ENCODE measurements at regions not wholly inside any gene's neighbourhood (a gene's known extent, or its start where the extent isn't known, plus 50 kb on each side); places are given as distances from the start of the nearest gene placed in this dataset.

DNA sequence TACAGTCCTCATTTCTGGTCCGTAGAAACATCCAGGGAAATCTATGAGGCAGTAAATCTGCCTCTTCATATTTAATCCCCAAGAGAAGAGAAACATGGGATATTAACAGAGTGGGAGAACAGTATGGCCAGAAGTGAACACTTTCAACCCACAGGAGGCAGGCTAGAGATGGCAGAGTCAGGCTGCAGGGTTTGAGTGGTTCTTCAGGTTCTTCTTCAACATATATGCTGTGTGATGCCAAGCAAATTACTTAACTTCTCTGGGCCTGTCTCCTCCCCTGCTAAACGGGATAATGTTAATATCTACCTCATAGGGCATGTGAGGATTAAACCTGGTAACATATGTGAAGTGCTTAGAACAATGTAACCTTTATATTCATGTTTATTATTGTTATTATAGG is 321.8 kb downstream of the PSAT1 start:
- Mint-ChIP-seq H3K9me3 (peaks cover 3% of the 10 kb centered on the region), H3K36me3 (no peaks in the 10 kb centered on the region), H3K27ac (no peak overlapping the region), H3K4me3 (no peak overlapping the region), H3K27me3 (ENCODE audit: insufficient read depth, low read depth) (peaks cover 4% of the 10 kb centered on the region), H3K4me1 (peaks cover 9% of the 10 kb centered on the region)
- H3K27me3 ChIP-seq: no peaks in the 10 kb centered on the region
- H3K9ac ChIP-seq: no peak overlapping the region
- H3K36me3 ChIP-seq: no peaks in the 10 kb centered on the region
- no peak overlapping the region for H2AFZ ChIP-seq (replicated peaks)
- H3F3A ChIP-seq (ENCODE audit: low read depth): no peaks in the 10 kb centered on the region
- H4K20me1 ChIP-seq (ENCODE audit: low read depth): no peaks in the 10 kb centered on the region
- H3K79me2 ChIP-seq (ENCODE audit: low read depth): no peaks in the 10 kb centered on the region
- no peak overlapping the region for H3K4me3 ChIP-seq
- no peak overlapping the region for H3K4me2 ChIP-seq
- TF ChIP-seq, protein P1, sequence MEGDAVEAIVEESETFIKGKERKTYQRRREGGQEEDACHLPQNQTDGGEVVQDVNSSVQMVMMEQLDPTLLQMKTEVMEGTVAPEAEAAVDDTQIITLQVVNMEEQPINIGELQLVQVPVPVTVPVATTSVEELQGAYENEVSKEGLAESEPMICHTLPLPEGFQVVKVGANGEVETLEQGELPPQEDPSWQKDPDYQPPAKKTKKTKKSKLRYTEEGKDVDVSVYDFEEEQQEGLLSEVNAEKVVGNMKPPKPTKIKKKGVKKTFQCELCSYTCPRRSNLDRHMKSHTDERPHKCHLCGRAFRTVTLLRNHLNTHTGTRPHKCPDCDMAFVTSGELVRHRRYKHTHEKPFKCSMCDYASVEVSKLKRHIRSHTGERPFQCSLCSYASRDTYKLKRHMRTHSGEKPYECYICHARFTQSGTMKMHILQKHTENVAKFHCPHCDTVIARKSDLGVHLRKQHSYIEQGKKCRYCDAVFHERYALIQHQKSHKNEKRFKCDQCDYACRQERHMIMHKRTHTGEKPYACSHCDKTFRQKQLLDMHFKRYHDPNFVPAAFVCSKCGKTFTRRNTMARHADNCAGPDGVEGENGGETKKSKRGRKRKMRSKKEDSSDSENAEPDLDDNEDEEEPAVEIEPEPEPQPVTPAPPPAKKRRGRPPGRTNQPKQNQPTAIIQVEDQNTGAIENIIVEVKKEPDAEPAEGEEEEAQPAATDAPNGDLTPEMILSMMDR (IDR thresholded peaks at IDR 0.05): no peak
- TF ChIP-seq EZH2phosphoT487 (IDR thresholded peaks at IDR 0.05) (no peak), EZH2 (IDR thresholded peaks at IDR 0.05) (no peak)
- no peak for DNase-seq (ENCODE audit: low spot score)
- peaks cover 6% of the 10 kb centered on the region for H3K4me1 ChIP-seq
- H3K27ac ChIP-seq: no peak overlapping the region
- no peaks in the 10 kb centered on the region for H3K9me3 ChIP-seq (ENCODE audit: low read depth)

DNA sequence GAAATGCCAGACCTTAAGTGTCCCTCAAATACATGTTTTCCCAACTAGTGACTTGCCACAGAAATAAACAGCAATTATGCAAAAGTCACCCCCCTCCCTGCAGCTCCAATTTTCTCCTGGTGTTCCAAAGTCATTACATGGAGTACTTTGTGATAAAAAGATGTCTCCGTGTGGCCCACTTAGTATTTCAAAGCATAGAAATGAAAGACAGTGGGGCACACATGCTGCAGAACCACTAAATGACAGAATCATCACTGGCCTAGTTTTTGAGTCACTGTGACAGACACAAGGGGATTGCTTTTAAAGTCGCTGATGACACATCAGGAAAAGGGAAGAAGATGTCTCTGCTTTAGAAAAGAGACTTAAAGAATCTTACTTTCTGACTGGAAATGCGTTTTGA is 323.4 kb downstream of the PSAT1 start:
- TF ChIP-seq EZH2 (IDR thresholded peaks at IDR 0.05): no peak
- TF ChIP-seq, protein P1 (IDR thresholded peaks at IDR 0.05): no peak
- TF ChIP-seq EZH2phosphoT487 (IDR thresholded peaks at IDR 0.05): no peak
- Histone ChIP-seq H3K27ac (no peak overlapping the region), H3K79me2 (ENCODE audit: low read depth) (no peaks in the 10 kb centered on the region), H2AFZ (replicated peaks) (no peak overlapping the region), H3K9ac (no peak overlapping the region), H3K36me3 (no peaks in the 10 kb centered on the region), H3K4me2 (no peak overlapping the region), H3K9me3 (ENCODE audit: low read depth) (no peaks in the 10 kb centered on the region), H3F3A (ENCODE audit: low read depth) (no peaks in the 10 kb centered on the region), H3K27me3 (no peaks in the 10 kb centered on the region), H4K20me1 (ENCODE audit: low read depth) (no peaks in the 10 kb centered on the region), H3K4me3 (no peak overlapping the region), H3K4me1 (peaks cover 6% of the 10 kb centered on the region)
- H3K27me3 Mint-ChIP-seq (ENCODE audit: insufficient read depth, low read depth): peaks cover 4% of the 10 kb centered on the region
- H3K4me3 Mint-ChIP-seq: no peak overlapping the region
- no peak for DNase-seq (ENCODE audit: low spot score)
- H3K27ac Mint-ChIP-seq: no peak overlapping the region
- H3K9me3 Mint-ChIP-seq: peaks cover 3% of the 10 kb centered on the region
- no peaks in the 10 kb centered on the region for H3K36me3 Mint-ChIP-seq
- peaks cover 9% of the 10 kb centered on the region for H3K4me1 Mint-ChIP-seq

DNA sequence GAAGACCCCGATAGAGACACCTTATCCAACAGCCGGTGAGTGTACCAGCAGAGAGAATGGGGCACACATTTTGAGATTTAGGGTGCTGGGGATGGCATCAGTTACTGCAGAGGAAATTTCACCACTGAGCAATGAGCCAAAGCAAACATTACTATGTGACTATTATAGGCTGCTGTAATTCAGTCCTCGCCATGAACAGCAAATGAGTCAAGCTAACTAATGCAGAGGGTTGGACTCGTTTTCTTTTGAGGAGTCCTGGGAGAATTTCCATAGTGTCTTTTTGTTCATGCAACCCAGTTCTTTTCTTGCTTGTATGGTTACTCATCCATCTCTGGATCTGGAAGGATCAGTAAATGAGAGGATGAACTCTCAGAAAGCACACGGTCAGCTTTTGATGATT is 323.8 kb downstream of the PSAT1 start:
- H2AFZ ChIP-seq (replicated peaks): no peak overlapping the region

More for the DNA sequence above, 323.8 kb downstream of the PSAT1 start:
- Histone ChIP-seq H3K27ac (no peak overlapping the region), H3K36me3 (no peaks in the 10 kb centered on the region), H3K4me2 (no peak overlapping the region), H3K4me3 (no peak overlapping the region), H3K27me3 (no peaks in the 10 kb centered on the region), H3K79me2 (ENCODE audit: low read depth) (no peaks in the 10 kb centered on the region), H4K20me1 (ENCODE audit: low read depth) (no peaks in the 10 kb centered on the region), H3K4me1 (peaks cover 6% of the 10 kb centered on the region), H3F3A (ENCODE audit: low read depth) (no peaks in the 10 kb centered on the region), H3K9me3 (ENCODE audit: low read depth) (no peaks in the 10 kb centered on the region), H3K9ac (no peak overlapping the region)
- Mint-ChIP-seq H3K27ac (no peak overlapping the region), H3K4me3 (no peak overlapping the region), H3K27me3 (ENCODE audit: insufficient read depth, low read depth) (peaks cover 4% of the 10 kb centered on the region), H3K9me3 (peaks cover 3% of the 10 kb centered on the region), H3K4me1 (peaks cover 9% of the 10 kb centered on the region), H3K36me3 (no peaks in the 10 kb centered on the region)
- no peak for DNase-seq (ENCODE audit: low spot score)
- no peak for TF ChIP-seq EZH2 (IDR thresholded peaks at IDR 0.05)
- TF ChIP-seq, protein P1 (IDR thresholded peaks at IDR 0.05): no peak
- TF ChIP-seq EZH2phosphoT487 (IDR thresholded peaks at IDR 0.05): no peak
